ENCODE measurements at regions not wholly inside any gene's neighbourhood (a gene's known extent, or its start where the extent isn't known, plus 50 kb on each side); places are given as distances from the start of the nearest gene placed in this dataset.

DNA sequence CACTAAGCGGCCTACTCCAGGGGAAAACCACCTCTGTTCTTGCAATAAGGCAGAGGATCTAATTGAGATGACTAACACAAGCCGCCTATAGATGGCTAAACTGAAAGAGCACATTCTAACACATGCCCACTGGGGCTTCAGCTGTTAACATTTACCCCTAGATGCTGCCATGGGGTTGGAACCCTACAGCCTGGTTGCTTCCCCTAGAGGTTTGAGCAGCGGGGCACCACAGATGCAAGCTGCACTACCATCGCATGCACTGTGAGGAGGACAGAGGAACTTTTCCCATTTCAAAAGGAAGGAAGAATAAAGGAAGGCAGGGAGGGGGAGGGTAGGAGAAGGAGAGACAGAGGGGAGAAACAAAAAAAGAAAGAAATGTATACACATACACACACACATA is 465.8 kb upstream of the PCDH15 start:
- no peak for DNase-seq (ENCODE audit: low read depth)

DNA sequence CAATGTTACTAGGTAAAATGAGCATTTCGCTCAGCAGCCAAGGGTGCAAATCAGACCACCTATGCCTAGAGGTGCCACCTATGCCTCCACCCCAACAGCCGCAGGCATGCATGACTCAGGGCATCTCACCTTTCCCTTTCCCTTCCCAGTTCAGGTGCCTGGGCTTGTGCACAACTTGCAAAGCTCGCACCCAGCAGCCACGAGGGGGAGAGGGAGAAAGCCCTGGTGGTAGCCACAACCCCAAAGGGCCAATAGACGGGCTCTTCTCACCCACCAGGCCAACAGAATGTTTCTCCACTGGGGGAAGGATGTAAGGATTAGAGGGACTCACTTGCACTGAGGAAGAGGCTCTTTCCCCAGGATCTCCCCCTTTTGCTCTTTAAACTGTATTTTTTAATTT is 462.3 kb upstream of the PCDH15 start:
- DNase-seq (ENCODE audit: low read depth): no peak

DNA sequence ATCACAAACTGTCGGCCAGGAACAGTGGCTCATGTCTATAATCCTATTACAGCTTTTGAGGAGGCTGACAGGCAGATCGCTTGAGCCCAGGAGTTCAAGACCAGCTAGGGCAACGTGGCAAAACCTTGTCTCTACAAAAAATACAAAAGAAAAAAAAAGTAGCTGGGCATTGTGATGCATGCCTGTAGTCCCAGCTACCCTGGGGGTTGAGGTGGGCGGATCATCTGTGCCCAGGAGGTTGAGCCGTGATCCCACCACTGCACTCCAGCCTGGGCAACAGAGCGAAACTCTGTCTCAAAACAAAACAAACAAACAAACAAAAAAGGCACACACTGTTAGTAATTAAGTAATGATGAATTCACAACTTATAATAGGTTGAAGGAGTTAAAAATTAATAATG is 441.5 kb upstream of the PCDH15 start:
- DNase-seq (ENCODE audit: low read depth): no peak

DNA sequence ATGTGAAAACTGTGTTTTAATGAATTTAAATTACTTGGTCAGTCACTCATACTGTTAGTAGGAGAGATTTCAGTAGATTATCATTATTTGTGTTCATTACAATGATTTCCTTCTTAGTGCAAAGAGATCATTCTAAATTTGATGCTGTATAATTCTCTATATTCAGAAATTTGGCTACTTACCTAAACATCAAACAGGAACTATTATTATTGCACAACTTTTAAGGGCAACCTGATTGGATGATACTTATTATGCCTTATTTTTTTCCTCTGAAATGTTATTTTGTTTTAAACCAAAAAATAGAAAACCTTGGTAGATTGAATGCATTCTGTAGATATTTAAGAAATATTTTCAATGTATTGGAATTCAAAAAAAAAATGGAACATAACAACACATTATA is 436.4 kb upstream of the PCDH15 start:
- no peak for DNase-seq (ENCODE audit: low read depth)

DNA sequence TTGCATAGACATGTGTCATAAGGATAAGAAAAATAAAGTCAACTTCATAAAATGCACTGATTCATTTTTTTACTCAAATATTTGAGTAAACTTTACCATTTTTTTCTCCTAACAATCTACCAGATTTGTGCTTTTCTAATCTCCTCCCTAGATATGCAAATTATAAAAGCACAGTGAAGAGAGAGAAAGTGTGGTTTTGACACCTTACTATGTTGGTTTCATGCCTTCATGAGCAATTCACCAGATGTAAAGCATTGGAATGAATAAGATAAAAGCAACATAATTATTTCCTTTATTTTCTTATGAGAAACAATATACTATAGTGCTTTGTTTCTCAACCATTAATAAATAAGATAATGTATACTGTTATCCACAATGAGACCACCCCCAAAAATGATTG is 432.5 kb upstream of the PCDH15 start:
- DNase-seq (ENCODE audit: low read depth): no peak

DNA sequence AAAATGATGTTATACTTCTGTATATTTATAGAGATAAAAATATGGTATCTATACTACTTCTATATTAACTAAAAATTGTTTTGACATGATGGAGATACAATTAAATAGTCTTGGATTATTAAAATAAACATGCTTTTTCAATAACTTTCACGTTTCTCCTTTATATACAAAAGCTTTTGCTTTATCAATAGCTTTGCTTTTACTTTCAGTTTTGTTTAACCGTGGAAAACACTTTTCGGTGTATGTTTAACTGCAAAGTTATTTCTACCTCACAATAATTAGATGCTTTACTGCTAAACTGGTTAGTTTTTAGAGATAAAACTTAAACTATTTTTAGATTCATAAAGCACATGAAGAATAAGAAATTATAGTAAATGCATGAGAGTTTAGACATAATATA is 432.1 kb upstream of the PCDH15 start:
- no peak for DNase-seq (ENCODE audit: low read depth)

DNA sequence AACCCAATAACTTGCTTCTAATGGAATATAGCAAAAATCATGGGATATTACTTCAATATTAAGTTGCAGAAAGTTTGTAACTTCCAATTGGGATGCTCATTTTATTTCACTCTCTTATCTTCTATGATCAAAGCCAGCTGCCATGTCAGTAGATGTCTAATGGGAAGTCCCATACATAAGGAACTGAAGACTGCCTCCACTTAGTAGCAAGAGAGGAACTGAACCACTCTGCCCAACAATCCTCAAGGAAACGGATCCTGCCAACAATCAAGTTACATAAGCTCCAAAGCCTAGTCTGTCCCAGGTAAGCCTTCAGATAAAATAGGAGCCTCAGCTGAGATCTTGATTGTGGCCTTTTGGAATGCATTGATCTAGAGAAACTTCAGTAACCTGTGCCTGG is 431.5 kb upstream of the PCDH15 start:
- no peak for DNase-seq (ENCODE audit: low read depth)

DNA sequence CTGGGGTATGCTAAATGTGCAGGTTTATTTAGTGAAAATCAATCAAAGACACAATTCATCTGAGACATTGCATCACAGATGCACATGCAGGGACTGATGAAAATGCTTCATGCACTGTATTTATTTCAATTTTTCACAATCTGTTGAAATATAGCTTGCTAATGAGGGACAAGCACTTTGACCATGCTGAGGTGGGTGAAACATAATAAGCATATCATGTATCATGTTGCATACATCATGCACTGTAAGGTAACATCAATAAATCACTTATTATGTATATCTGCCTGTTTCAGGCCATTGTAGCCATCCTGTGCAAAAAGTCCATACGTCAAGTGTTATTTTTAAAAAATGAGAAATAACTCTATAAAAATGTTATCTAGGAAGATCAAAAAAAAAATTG is 426.9 kb upstream of the PCDH15 start:
- no peak for DNase-seq (ENCODE audit: low read depth)

DNA sequence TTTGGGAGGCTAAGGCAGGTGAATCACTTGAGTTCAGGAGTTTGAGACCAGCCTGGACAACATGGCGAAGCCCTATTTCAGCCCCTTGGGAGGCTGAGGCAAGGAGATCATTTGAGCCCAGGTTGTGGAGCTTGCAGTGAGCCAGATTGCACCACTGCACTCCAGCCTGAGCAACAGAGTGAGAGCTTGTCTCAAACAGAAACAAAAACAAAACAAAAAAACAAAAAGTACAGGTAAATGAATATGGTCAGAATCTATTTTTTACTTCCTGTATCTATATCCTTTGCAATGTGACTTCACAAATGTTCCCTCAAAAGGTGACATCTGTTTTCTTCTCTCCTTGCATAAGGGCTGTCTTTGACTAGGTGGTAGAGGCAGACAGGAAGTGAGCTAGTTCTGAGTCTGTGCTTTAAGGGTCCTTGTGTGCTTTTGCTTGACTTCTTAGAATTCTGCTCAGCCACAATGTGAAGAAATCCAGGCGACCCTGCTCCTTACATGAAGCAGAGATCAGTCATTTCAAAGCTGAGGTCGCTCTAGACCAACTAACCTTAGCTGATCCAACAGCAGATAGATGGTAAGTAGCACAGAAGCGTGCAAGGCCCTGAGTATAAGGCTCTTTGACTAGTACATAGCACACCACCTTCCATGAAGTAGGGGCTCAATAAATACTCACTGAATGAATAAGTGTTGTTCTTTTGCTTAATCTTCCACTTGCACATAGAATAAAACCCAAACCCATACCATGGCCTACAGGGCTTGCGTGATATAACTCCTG is 423.2 kb upstream of the PCDH15 start:
- DNase-seq (ENCODE audit: low read depth): no peak

DNA sequence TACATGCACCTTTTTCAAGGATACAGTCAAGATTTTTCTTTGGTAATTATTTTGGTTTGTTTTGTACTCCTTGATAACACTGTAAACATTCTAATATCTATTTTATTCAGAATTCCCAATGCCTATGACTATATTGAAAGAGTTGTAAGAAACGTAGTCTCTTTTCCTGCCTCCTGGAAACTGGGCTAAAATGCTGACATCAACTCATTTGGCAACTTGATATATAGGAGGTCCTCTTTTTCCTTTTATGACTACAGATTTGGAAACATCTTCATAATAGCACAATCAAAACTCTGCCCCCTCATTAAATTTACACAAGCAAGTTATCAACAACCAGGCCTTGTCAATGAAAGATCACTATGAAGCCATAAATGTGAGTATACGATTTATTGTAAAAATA is 422.3 kb upstream of the PCDH15 start:
- DNase-seq (ENCODE audit: low read depth): no peak

DNA sequence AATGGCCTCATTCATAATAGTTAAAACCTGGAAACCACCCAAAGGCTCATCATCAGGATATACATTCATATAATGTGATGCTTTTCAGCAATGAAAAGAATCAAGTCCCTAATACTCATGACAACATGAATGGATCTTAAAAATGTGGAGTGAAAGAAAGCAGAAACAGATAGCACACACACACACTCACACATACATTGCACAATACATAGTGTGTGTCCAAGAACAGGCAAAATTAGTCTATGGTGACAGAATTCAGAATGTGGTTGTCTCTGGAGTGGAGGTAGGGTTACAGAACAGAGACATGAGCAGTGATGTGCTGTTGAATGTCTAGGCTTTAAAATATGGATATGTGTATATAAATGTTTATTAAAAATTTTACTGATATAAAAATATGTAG is 419.9 kb upstream of the PCDH15 start:
- no peak for DNase-seq (ENCODE audit: low read depth)

DNA sequence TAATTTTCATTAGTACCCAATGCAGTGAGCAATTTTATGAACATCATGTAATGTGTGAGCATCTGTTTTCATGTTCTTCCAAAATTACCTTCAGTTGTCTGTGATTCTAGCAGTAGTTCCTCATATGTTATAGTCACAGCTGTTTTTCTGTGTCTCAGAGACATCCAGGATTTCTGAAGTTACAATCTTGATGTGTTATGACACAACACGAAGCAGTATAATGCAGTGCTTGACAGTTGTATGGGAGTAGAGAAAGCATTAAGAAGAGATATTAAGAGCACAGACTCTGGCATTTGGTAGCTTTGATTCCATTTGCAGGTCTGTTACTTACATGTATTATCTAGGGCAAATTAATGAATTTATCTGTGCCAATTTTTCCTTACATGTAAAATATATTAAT is 414.7 kb upstream of the PCDH15 start:
- DNase-seq (ENCODE audit: low read depth): no peak

DNA sequence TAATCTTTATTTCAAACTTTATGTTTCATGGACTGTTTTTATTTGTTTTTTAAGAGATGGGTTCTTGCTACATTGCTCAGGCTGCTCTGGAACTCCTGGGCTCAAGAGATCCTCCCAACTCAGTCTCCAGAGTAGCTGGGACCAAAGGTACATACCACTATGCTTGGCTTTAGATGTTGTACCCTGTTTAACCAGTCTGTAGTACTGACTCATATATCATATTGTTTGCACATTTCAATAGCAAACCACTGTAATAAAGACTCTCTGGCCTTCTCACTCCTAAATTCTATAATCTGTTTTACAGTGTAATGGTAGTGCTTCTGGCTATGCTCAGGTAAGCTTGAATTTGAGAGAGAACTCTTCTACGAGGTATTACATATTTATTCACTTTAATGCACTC is 413.6 kb upstream of the PCDH15 start:
- no peak for DNase-seq (ENCODE audit: low read depth)

DNA sequence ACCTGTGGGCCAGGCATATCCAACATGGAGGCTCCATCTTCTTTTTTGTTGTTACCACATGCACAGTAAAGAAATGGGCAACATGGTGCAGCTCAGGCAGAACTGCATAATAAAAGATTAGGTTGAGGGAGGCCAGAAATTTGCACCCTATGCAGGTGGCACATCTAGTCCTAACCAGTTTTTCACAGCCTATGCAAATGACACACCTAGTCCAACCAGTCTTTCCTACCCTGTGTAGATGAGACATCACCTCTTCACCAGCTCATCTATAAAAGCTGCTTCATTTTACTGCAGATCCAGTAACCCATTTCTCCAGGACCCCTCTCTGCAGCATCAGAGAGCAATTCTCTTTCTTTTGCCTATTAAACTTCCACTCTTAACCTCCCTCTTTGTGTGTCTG is 411.0 kb upstream of the PCDH15 start:
- DNase-seq (ENCODE audit: low read depth): no peak

DNA sequence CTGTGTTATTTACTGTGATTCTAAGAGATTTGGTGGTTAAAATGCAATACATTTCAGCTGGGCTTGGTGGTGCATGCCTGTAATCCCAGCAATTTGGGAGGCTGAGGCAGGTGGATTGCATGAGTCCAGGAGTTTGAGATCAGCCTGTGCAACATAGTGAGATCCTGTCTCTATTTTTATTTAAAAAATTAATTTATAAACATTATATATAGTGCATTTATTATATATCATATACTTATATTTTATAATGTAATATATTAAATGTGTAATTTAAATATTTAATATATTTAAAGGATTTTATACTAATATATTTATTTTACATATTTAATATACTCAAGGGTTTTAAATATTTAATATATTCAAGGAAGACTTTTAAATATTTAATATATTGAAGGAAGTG is 402.8 kb upstream of the PCDH15 start:
- no peak for DNase-seq (ENCODE audit: low read depth)

DNA sequence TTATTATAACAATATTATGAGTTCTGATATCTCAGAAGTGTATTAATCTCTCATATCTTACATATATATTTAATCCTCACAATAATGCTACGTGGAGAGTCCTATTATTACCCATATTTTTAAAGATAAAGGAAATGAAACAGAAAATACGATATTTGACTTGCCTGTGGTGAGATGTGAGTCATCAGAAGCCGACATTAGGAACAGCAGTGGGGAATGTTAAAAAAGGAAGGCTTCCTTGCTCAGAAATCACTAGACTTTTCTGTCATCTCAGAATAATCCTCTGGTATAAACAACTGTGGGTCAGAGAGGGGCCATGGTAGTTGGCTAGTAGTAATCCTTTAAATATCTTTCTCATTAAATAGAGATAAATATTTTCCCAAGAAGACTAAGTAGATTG is 402.3 kb upstream of the PCDH15 start:
- DNase-seq (ENCODE audit: low read depth): no peak

DNA sequence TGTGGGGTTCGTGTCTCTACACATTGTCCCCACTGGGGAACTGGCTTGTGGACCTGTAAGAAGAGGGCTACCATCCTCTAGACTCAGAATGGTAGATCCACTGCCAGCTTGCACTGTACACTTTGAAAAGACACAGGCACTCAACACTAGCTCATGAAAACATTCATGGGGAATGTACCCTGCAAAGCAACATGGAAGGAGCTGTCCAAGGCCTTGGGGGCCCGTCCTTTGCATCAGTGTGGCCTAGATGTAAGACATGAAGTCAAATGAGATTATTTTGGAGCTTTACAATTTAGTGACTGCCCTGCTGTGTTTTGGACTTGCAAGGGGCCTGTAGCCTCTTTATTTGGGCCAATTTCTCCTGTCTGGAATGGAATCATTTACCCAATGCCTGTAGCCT is 399.0 kb upstream of the PCDH15 start:
- no peak for DNase-seq (ENCODE audit: low read depth)

DNA sequence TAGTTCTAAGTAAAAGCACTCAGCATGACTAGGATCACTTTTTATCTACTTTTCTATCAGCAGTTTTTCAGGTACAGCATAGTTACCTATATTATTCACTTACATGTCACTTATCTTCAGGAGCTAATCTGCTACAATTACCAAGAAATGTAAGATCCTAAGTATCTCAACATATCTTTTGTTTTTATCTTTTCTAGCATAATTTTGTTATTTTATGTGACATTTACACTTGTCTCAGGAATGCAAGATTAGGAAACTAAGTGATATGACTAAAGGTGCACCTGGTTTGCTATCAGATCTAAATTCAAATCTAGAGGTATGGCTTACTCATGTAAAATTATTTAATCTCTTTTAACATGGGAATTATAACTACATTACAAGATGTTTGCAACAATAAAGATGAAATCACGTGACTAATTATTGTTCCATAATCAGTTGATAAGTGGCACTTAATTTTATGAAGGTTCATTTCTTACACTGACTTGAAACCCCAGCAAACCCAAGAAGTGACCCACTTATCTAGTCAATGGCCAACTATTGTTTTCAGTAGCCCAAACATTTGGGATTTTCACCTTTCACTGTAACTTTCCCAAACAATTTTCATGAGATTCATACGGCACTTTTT is 390.3 kb upstream of the PCDH15 start:
- DNase-seq (ENCODE audit: low read depth): no peak

DNA sequence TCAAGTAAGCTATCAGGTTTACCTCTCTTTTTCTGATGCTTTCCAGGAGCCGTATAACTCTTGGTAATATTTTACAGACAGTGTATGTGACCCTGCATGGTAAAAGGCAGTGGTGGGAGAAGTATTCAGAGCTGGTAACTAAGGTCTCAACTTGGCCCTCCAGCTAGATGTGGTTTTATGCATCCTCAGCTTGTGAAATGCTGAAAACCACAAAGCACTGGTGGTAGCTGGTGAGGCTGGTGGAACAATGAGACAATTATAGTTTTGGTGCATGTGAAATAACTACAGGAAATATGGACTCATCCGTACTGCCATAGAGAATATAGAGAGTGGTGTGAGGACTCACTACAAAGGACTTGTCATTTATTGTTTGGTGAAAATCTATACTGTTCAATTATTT is 383.0 kb upstream of the PCDH15 start:
- peak; percentile 18 for DNase-seq (ENCODE audit: low read depth)

DNA sequence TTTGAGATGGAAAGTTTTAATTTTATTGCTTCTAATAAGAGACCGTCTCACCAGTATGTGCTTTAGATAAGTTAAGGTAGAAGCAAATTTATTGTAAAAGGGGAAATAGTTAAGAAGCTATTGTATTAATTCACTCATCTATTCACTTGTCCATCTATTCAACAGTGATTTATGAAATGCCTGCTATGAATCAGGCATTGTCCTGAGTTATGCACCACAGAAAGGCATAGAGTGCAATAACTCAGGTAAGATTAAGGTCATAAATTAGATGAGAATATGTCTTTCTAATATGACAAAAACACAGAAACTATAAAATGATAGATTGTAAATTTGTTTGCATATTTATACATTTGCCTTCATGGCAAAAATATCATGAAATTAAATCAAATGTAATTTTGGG is 379.3 kb upstream of the PCDH15 start:
- DNase-seq (ENCODE audit: low read depth): no peak

DNA sequence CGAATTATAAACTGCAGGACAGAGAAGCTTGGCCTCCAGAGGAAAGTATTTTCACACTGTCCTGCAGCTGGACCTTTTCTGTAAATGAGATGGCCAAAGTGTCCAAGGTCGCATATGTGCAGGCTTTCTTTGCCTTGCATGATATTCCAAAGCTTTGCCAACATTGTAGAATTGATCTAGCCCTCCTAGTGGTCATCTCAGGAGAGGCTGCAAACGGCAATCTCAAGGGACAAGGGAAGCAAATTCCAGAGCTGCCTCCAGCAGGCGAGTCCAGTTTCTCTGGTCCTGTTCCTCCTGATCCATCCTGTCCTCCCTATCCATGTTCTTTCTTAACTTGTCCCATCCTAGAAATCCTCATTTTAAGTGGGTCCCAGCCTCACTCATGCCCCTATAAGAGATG is 373.4 kb upstream of the PCDH15 start:
- no peak for DNase-seq (ENCODE audit: low read depth)

DNA sequence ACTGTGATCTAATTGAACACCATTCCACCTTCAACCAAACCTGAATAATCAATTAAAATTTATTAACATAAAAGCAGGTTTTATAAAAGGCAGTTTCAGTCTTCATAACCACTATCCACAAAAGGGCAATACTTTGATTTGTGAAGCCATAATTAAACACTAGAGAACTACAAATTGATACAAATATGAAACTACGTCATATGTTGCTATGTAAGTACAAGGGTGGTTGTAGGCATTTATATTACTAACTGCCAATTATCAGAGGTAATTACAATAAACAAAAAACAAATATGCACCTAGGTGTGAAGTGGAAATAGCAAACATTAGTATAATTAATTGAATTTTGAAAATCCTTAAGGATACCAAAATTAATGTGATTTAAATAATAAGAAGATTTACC is 368.5 kb upstream of the PCDH15 start:
- no peak for DNase-seq (ENCODE audit: low read depth)

DNA sequence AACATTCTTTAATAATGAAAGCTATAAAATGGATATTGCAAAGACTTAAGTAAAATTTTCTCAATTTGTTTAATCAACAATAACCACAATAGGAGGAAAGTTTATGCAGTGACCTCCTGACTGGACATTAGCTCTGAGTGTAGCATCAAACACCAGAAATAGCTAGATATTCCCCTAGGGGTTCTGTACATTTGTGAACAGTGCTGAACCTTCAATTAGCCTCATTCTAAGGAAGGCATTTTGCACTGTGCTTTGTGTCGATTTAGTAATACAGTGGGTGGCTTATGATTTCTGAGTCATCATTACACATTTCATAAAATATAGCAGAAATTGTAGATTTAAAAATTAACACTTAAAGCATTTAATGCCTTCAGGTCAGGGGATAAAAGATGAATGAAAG is 367.3 kb upstream of the PCDH15 start:
- no peak for DNase-seq (ENCODE audit: low read depth)

DNA sequence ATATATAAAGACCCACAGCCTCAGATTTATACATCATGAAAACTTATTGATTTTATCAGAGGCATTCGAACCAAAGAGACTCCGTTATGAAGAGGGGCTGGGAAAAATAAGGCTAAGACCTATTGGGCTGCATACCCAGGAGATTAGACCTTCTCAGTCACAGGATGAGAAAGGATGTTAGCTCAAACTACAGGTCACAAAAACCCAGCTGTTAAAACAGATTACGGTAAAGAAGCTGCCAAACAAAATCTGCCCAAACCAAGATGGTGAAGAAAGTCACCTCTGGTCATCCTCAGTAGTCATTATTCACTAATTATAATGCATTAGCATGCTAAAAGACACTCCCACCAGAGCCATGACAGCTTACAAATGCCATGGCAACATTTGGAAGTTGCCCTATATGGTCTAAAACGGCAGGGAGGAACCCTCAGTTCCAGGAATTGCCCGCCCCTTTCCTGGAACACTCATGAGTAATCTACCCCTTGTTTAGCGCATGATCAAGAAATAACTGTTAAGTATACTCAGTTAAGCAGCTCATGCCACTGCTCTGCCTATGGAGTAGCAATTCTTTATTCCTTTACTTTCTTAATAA is 362.5 kb upstream of the PCDH15 start:
- DNase-seq (ENCODE audit: low read depth): no peak

Measured in RPMI7951 (cell line).